K562 (cell line): ENCODE measurements at regions not wholly inside any gene's neighbourhood (a gene's known extent, or its start where the extent isn't known, plus 50 kb on each side); places are given as distances from the start of the nearest gene placed in this dataset.
"Not testable (repeated sequence)": the region's sequence is repeated elsewhere in the genome, so short reads cannot be mapped to it uniquely, and the experiment has no call there.

Source experiments
- AFF4 ChIP-seq: sonication (generic); formaldehyde crosslinking; IDR thresholded peaks from 2 replicates; pipeline ENCODE4 v1.8.0; 2023; ENCODE audit warnings: mild to moderate bottlenecking, missing genetic modification reagents
- CBFA2T2 ChIP-seq: fragments of 450-650 bp; conservative IDR thresholded peaks from 2 replicates; pipeline ENCODE4 v1.6.1; 2017; ENCODE audit warnings: mild to moderate bottlenecking
- CC2D1A ChIP-seq: fragments of 450-650 bp; IDR thresholded peaks from 2 replicates; pipeline ENCODE4 v1.6.1; 2017; ENCODE audit warnings: mild to moderate bottlenecking
- CTCF ChIP-seq, 3 experiments: IDR thresholded peaks in 2 of 3; conservative IDR thresholded peaks in 1 of 3; 2 replicates each; pipeline ENCODE4 v1.5.1; 2011 to 2012; ENCODE audit warnings: low read length in 3 of 3, mild to moderate bottlenecking in 3 of 3, control low read depth in 2 of 3, improper control_type of control experiment in 1 of 3, inconsistent platforms in 1 of 3, low read depth in 1 of 3, mixed read lengths in 1 of 3, moderate library complexity in 1 of 3; ENCODE audit not compliant: insufficient read depth in 2 of 3
- EP300 ChIP-seq: IDR thresholded peaks from 2 replicates; pipeline ENCODE4 v1.6.1; 2012; ENCODE audit warnings: low read length, improper control_type of control experiment
- GATA2 ChIP-seq: sonication (generic); formaldehyde crosslinking; IDR thresholded peaks from 2 replicates; pipeline ENCODE4 v1.4.0; 2020; ENCODE audit warnings: mild to moderate bottlenecking, missing genetic modification reagents
- MTF1 ChIP-seq: fragments of 250-450 bp; sonication (Bioruptor Pico); IDR thresholded peaks from 2 replicates; pipeline ENCODE4 v1.9.0; 2021; ENCODE audit warnings: moderate library complexity, mild to moderate bottlenecking, inconsistent platforms, borderline replicate concordance
- POLR2AphosphoS5 ChIP-seq: IDR thresholded peaks from 2 replicates; pipeline ENCODE4 v1.6.1; 2011; ENCODE audit warnings: mild to moderate bottlenecking, low read depth, low read length, moderate library complexity; ENCODE audit not compliant: control insufficient read depth, insufficient read depth
- SP1 ChIP-seq: sonication (generic); formaldehyde crosslinking; IDR thresholded peaks from 2 replicates; pipeline ENCODE4 v1.8.1; 2022; ENCODE audit warnings: mild to moderate bottlenecking, missing genetic modification reagents
- USF2 ChIP-seq: sonication (generic); formaldehyde crosslinking; IDR thresholded peaks from 2 replicates; pipeline ENCODE4 v1.5.0; 2020; ENCODE audit warnings: missing genetic modification reagents
- ZNF121 ChIP-seq: sonication (generic); formaldehyde crosslinking; conservative IDR thresholded peaks from 2 replicates; pipeline ENCODE4 v1.8.0; 2022; ENCODE audit warnings: missing genetic modification reagents

- not testable (repeated sequence) for TF ChIP-seq GATA2 (CRISPR knock-in tag); MTF1 (CRISPR knock-in tag); SP1; EP300; AFF4 (CRISPR knock-in tag); CTCF (IDR thresholded peaks at IDR 0.05 in 2 of 3, conservative IDR thresholded peaks at IDR 0.05 in 1 of 3; ENCODE audit: insufficient read depth in 2 of 3, low read depth in 1 of 3, low read length in 3 of 3); CBFA2T2; CC2D1A; USF2 (CRISPR knock-in tag); ZNF121; POLR2AphosphoS5
These were observed 59.1 kb upstream of the RHOBTB1 start for GRCh38 chr10:61003069-61003468.
